ENCODE measurements at regions not wholly inside any gene's neighbourhood (a gene's known extent, or its start where the extent isn't known, plus 50 kb on each side); places are given as distances from the start of the nearest gene placed in this dataset.
"Not testable (repeated sequence)": the region's sequence is repeated elsewhere in the genome, so short reads cannot be mapped to it uniquely, and the experiment has no call there.

GRCh38 chr14:40216408-40216807 lies 784.2 kb upstream of the FBXO33 start:
- DNase-seq (ENCODE audit: low read depth in 4 of 4, low spot score in 2 of 4) = not testable (repeated sequence)

DNA sequence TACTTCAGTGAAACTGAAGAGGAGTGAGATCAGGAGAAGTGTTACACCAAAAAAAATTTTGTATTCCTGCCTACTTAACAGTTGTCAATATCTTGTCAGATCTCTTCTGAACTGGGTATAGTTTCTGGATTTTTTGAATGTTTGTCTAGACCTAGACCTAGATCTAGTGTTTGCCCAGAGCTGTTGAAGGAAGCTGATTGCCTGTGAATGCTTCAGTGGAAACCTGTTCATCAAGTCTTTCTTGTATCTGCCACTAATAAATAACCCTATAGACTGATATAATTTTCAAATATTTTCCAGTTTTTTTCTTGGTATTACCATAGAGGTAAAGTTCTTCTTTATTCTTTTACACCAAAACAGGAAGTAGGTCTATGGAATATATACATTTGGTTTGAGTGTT lies 781.5 kb upstream of the FBXO33 start:
- DNase-seq (ENCODE audit: low read depth in 4 of 4, low spot score in 2 of 4) = no peak

DNA sequence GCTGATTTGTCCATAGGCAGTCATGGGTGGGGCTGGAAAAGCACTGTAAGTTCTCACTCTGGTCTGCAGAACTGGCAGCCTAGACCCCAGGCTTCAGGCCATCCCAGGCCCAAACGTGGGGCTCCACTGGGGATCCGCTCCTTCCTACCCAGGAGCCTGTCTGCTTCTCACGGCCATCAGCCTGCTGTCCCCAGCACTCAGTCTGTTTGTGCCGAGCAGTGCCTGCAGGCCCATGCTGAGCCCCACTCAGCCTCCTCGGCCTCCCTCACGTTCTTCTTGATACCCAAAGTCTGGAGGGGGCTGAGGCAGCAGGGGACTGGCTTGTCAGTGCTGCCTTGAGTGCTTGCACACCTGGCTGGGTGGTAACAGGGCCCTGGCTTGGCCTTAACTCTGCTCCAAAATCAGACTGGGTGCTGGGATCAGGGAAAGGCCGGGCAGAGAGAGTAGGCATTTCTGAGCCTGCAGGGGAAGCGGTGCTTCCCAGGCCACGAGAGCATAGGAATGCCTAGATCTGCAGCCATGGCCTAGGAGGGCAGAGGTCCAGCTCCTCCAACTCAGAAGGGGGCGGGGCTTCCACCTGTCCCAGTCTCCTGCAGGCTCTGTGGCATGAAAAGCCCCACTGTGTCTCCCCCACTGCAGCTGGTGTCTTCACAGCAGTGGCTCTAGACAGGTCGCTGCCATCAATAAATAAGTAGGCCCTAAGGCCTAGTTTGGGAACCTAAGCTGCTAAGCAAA lies 772.4 kb upstream of the FBXO33 start:
- DNase-seq (ENCODE audit: low read depth in 4 of 4, low spot score in 2 of 4) = no peak

DNA sequence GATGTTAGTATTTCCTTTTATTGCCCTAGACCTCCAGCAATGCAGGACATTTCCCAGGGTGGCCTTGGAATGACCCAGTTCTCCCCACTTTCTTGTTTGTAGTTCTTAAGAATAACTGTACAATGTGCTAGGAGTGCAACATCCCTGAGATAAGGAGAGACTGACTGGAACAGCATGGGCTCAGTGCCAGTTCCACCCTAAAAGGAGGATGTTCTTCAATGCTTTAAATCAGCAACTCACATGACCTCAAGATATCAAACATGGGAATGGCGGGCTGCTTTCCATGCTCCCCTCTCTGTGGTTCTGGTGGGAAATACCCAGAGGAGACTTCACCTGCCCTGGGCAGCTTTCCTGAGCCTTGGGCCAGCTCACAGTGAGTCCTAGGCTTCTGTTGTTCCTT lies 766.9 kb upstream of the FBXO33 start:
- DNase-seq (ENCODE audit: low read depth in 4 of 4, low spot score in 2 of 4) = no peak

- DNase-seq (ENCODE audit: low read depth in 4 of 4, low spot score in 2 of 4) = no peak
Measured at GRCh38 chr14:40197344-40197743, 765.1 kb upstream of the FBXO33 start.

GRCh38 chr14:40188006-40188405 lies 755.8 kb upstream of the FBXO33 start:
- DNase-seq (ENCODE audit: low read depth in 4 of 4, low spot score in 2 of 4) = no peak

GRCh38 chr14:40164083-40164482 lies 731.9 kb upstream of the FBXO33 start:
- DNase-seq (ENCODE audit: low read depth in 4 of 4, low spot score in 2 of 4) = no peak

GRCh38 chr14:40139657-40140056 lies 707.4 kb upstream of the FBXO33 start:
- no peak for DNase-seq (ENCODE audit: low read depth in 4 of 4, low spot score in 2 of 4)

- DNase-seq (ENCODE audit: low read depth in 4 of 4, low spot score in 2 of 4) = no peak
Measured at GRCh38 chr14:40133463-40133862, 701.2 kb upstream of the FBXO33 start.

DNA sequence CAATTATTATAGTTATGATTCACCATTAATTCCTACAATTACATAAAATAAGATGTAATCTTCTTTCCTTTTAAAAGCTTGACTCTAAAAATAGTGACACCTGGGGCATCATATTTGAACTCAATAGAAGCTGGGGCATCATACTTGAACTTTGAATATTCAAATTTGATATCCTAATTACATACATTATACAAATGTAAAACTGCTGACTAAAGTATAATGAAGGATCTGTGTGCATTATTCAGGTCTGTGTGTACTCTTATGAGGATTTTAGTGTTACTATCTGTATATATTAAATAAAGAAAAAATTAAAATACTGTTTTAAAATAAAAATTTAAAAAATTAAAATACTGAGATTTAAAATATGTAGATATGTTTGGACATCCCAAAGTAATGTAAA lies 696.9 kb upstream of the FBXO33 start:
- DNase-seq (ENCODE audit: low read depth in 4 of 4, low spot score in 2 of 4) = no peak

DNA sequence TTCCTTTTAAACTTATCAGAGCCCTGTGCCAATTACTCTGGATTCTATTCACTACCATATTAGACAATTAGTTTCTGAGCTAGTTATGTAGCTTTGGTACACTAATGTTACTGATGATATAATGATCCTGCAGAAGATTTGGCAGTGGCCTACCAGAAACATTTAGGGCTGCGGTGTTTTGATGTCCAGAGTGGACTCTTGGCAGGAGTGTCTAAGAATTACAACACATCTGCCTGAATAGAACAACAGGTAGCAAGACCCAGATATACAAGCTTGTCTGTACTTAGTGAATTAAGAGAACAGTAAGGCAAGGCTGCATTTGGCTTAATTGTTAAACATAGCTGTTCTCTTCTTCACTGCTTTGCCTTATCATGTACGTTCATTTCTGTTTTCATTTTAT lies 691.6 kb upstream of the FBXO33 start:
- DNase-seq (ENCODE audit: low read depth in 4 of 4, low spot score in 2 of 4) = no peak

DNA sequence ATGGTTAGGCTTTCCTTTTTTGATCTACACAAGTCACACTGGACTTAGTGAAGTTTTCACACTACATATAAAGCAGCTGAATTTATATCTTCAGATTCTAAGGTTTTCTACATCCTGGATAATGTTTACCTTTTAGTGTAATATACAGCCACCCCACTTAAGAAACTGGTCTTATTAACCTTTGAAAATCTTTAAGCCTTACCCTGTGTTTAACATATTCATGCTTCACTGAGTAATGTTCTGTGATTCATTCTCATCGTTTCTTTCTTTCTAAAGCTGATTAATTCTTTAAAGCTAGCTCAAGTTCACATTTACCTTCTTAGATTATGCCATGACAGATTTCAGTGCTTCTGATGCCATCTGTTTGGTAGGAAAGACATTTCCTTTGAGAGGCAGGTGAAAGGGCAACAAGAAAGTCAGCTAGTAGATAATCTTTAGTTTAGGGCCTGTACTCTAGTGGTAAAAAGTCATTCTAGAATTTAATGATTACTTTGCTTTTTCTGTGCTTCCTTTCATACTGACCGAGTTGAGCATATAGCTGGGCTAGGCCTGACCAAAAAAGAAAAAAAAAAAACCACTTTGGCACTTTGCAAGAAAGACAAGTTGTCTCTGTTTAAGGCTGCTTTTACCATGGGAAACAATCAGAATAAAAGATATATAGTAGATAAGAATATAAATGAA lies 690.9 kb upstream of the FBXO33 start:
- DNase-seq (ENCODE audit: low read depth in 4 of 4, low spot score in 2 of 4) = no peak

DNA sequence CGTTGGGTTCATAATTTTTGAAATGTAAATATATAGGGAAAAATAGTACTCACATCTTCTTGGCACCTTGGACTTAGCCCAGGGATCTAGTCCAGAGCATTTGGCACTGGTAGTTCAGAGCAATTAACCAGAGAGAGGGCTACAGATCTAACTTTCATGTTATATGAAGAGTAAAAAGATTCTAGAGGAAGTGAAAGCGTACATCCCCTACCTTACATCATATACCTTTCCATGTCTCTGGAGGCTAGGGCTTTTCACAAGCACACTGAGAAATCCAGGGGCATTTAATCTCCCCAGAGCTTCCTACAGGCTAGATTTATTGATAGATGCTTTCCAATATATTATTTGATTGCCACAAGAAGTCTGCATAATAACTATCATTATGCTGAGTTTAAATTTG lies 687.5 kb upstream of the FBXO33 start:
- no peak for DNase-seq (ENCODE audit: low read depth in 4 of 4, low spot score in 2 of 4)

- DNase-seq (ENCODE audit: low read depth in 4 of 4, low spot score in 2 of 4) = no peak
Measured at GRCh38 chr14:40119321-40119720, 687.1 kb upstream of the FBXO33 start.

DNA sequence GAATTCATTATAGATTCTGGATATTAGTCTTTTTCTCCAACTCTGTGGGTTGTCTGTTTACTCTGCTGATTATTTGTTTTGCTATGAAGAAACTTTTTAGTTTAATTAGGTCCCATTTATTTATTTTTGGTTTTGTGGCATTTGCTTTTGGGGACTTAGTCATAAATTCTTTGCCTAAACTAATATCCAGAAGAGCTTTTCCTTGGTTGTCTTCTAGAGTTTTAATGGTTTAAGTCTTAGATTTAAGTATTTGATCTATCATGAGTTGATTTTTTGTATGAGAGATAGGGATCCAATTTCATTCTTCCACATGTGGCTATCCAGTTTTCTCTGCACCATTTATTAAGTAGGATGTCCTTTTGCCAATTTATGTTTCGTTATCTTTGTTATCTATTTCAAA lies 683.4 kb upstream of the FBXO33 start:
- DNase-seq (ENCODE audit: low read depth in 4 of 4, low spot score in 2 of 4) = no peak

- no peak for DNase-seq (ENCODE audit: low read depth in 4 of 4, low spot score in 2 of 4)
Measured at GRCh38 chr14:40113671-40114070, 681.4 kb upstream of the FBXO33 start.

DNA sequence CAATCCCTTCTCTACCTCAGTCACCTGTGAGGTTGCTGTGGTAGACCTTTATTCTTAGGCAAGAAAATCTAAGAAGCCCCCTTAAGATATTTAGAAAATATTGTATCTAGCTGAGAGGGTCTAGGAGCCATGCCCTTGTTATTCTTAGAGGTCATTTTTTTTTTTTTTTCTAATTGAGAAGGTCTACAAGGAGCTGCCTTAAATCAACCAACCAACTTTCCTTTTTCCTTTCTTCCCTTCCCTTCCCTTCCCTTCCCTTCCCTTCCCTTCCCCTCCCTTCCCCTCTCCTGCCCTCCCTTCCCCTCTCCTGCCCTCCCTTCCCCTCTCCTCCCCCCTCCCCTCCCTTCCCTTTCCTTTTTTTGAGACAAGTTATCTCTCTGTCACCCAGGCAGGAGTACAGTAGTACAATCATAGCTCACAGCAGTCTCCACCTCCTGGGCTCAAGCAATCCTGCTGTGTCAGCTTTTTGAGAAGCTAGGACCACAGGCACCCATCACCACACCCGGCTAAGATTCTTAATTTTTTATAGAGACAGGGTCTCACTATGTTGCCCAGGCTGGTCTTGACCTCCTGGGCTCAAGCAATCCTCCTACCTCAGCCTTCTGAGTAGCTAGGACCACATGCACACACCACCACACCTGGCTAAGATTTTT lies 668.4 kb upstream of the FBXO33 start:
- DNase-seq (ENCODE audit: low read depth in 4 of 4, low spot score in 2 of 4) = no peak

GRCh38 chr14:40099316-40099715 lies 667.1 kb upstream of the FBXO33 start:
- no peak for DNase-seq (ENCODE audit: low read depth in 4 of 4, low spot score in 2 of 4)

GRCh38 chr14:40098468-40098867 lies 666.2 kb upstream of the FBXO33 start:
- no peak for DNase-seq (ENCODE audit: low read depth in 4 of 4, low spot score in 2 of 4)

DNA sequence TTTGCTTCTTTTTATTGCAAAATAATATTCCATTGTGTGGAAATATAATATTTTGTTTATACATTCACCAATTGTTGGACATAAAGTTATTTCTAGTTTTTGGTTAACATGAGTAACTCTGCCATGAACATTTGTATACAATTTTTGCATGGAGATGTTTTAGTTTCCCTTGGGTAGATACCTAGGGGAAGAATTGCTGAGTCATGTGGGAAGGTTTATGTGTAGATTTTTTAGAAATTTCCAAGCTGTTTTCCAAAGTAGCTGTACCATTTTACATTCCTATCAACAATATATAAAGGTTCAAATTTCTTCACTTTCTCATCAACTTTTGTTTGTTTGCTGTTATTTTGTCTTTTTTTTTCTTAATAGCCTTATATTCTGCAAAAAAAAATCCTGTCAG lies 664.7 kb upstream of the FBXO33 start:
- no peak for DNase-seq (ENCODE audit: low read depth in 4 of 4, low spot score in 2 of 4)

GRCh38 chr14:40093800-40094199 lies 661.6 kb upstream of the FBXO33 start:
- no peak for DNase-seq (ENCODE audit: low read depth in 4 of 4, low spot score in 2 of 4)

GRCh38 chr14:40074169-40074568 lies 641.9 kb upstream of the FBXO33 start:
- no peak for DNase-seq (ENCODE audit: low read depth in 4 of 4, low spot score in 2 of 4)

Data from left renal cortex interstitium (tissue), 4 donors.